Mesenchymal stem cell (in vitro differentiated cells and primary cell): ENCODE measurements at regions not wholly inside any gene's neighbourhood (a gene's known extent, or its start where the extent isn't known, plus 50 kb on each side); places are given as distances from the start of the nearest gene placed in this dataset.
"Not testable (repeated sequence)": the region's sequence is repeated elsewhere in the genome, so short reads cannot be mapped to it uniquely, and the experiment has no call there.

Experiments used
- DNase-seq: peaks from one replicate; pipeline ENCODE4 v3.0.0-alpha.2; 2013
- H2AFZ ChIP-seq: one replicate; pipeline ENCODE4 v1.6.1; 2013; ENCODE audit warnings: low read depth, mild to moderate bottlenecking, control low read depth, inconsistent platforms, low read length, moderate library complexity
- H2AK5ac ChIP-seq: 2 replicates; pipeline ENCODE4 v1.6.1; 2013; ENCODE audit warnings: low read length, moderate library complexity, mild to moderate bottlenecking, inconsistent platforms; ENCODE audit not compliant: severe bottlenecking
- H2BK120ac ChIP-seq: one replicate; pipeline ENCODE4 v1.6.1; 2013; ENCODE audit warnings: low read depth, mild to moderate bottlenecking, inconsistent platforms, low read length, moderate library complexity
- H2BK12ac ChIP-seq, 2 experiments: one replicate each; pipeline ENCODE4 v1.6.1; 2013; ENCODE audit warnings: inconsistent platforms in 2 of 2, low read length in 2 of 2, mild to moderate bottlenecking in 2 of 2, moderate library complexity in 2 of 2, control low read depth in 1 of 2
- H2BK15ac ChIP-seq: one replicate; pipeline ENCODE4 v1.6.1; 2013; ENCODE audit warnings: mild to moderate bottlenecking, low read depth, inconsistent platforms; ENCODE audit not compliant: poor library complexity, severe bottlenecking
- H2BK5ac ChIP-seq: 2 replicates; pipeline ENCODE4 v1.6.1; 2013; ENCODE audit warnings: low read depth, mild to moderate bottlenecking, low read length, control low read depth, inconsistent platforms; ENCODE audit not compliant: poor library complexity, severe bottlenecking
- H3K14ac ChIP-seq, 2 experiments: one replicate each; pipeline ENCODE4 v1.6.1; 2013; ENCODE audit warnings: inconsistent platforms in 2 of 2, low read length in 2 of 2, control low read depth in 1 of 2, mild to moderate bottlenecking in 1 of 2, moderate library complexity in 1 of 2
- H3K18ac ChIP-seq, 2 experiments: one replicate each; pipeline ENCODE4 v1.6.1; 2013; ENCODE audit warnings: inconsistent platforms in 2 of 2, low read length in 2 of 2, control low read depth in 1 of 2, low read depth in 1 of 2, mild to moderate bottlenecking in 1 of 2
- H3K23ac ChIP-seq, 2 experiments: one replicate each; pipeline ENCODE4 v1.6.1; 2013; ENCODE audit warnings: inconsistent platforms in 2 of 2, low read length in 2 of 2, mild to moderate bottlenecking in 2 of 2, moderate library complexity in 2 of 2, control low read depth in 1 of 2
- H3K27ac ChIP-seq: 2 replicates; pipeline ENCODE4 v1.5.1; 2013; ENCODE audit warnings: mild to moderate bottlenecking, moderate library complexity, low read length, control low read depth, inconsistent platforms; ENCODE audit not compliant: poor library complexity, severe bottlenecking
- H3K27me3 ChIP-seq, 2 experiments: 2 replicates each; pipeline versions ENCODE4 v1.6.1 to v1.7.0; 2013; ENCODE audit warnings: low read length in 2 of 2, mild to moderate bottlenecking in 2 of 2, moderate library complexity in 2 of 2, control low read depth in 1 of 2, inconsistent platforms in 1 of 2; ENCODE audit not compliant: control insufficient read depth in 1 of 2, insufficient read depth in 1 of 2
- H3K36me3 ChIP-seq, 2 experiments: 2 replicates each; pipeline versions ENCODE4 v1.6.1 to v1.7.0; 2013; ENCODE audit warnings: low read length in 2 of 2, control low read depth in 1 of 2, inconsistent platforms in 1 of 2, low read depth in 1 of 2, mild to moderate bottlenecking in 1 of 2; ENCODE audit not compliant: insufficient read depth in 2 of 2, control insufficient read depth in 1 of 2
- H3K4ac ChIP-seq, 2 experiments: one replicate each; pipeline ENCODE4 v1.6.1; 2013; ENCODE audit warnings: inconsistent platforms in 2 of 2, low read length in 2 of 2, mild to moderate bottlenecking in 2 of 2, moderate library complexity in 2 of 2, control low read depth in 1 of 2, low read depth in 1 of 2
- H3K4me1 ChIP-seq: 2 replicates; pipeline ENCODE4 v1.6.1; 2013; ENCODE audit warnings: low read depth, low read length, control low read depth; ENCODE audit not compliant: control insufficient read depth, insufficient read depth
- H3K4me2 ChIP-seq: 2 replicates; pipeline ENCODE4 v1.6.1; 2013; ENCODE audit warnings: low read length, mild to moderate bottlenecking, inconsistent platforms; ENCODE audit not compliant: poor library complexity, severe bottlenecking
- H3K4me3 ChIP-seq, 2 experiments: 2 replicates each; pipeline versions ENCODE4 v1.5.1 to v1.7.0; 2013; ENCODE audit warnings: low read length in 2 of 2, mild to moderate bottlenecking in 2 of 2, control low read depth in 1 of 2, low read depth in 1 of 2; ENCODE audit not compliant: insufficient read depth in 1 of 2
- H3K79me1 ChIP-seq: replicated peaks from 2 replicates; pipeline ENCODE4 v1.6.1; 2013; ENCODE audit warnings: mild to moderate bottlenecking, control low read depth, low read length, inconsistent platforms; ENCODE audit not compliant: poor library complexity, severe bottlenecking
- H3K9ac ChIP-seq: 2 replicates; pipeline ENCODE4 v1.7.0; 2013; ENCODE audit warnings: mild to moderate bottlenecking, low read length, moderate library complexity
- H3K9me3 ChIP-seq: 2 replicates; pipeline ENCODE4 v1.7.0; 2013; ENCODE audit warnings: mild to moderate bottlenecking, low read length; ENCODE audit not compliant: control insufficient read depth
- H4K8ac ChIP-seq: one replicate; pipeline ENCODE4 v1.6.1; 2013; ENCODE audit warnings: inconsistent platforms, mild to moderate bottlenecking, low read length, moderate library complexity
- H4K91ac ChIP-seq: one replicate; pipeline ENCODE4 v1.6.1; 2013; ENCODE audit warnings: mild to moderate bottlenecking, low read length, inconsistent platforms
- WGBS: methylation state at CpG from one replicate; pipeline ENCODE4 v1.1.7; 2013; ENCODE audit warnings: mixed read lengths; 5-methylcytosine and 5-hydroxymethylcytosine counted together

DNA sequence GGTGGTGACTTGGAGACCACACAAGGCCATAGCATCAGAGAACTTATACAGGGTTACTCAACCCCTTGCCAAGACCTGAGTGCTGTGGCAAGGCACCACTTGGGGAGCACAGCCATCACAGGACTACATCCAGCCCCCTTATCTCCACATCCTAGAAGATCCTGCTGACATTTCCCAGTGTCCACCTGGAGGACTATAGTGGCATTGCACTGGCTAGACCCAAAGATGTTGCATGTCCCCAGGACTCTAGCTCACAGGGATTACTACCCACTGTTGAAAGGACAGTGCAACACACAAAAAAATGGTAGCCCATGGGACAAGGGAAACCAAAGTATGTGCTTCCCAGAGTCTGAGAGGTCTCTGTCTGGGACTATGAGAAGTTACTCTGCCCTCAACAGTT is 411.1 kb upstream of the NUDT12 start:
- no peak for DNase-seq
- no peak overlapping the region for H3K9ac ChIP-seq
- no peak overlapping the region for H3K27ac ChIP-seq
- no peak overlapping the region for H2BK12ac ChIP-seq
- H2AFZ ChIP-seq, result no peak overlapping the region
- no peak overlapping the region for H2AK5ac ChIP-seq
- H2BK120ac ChIP-seq, result no peak overlapping the region
- H4K91ac ChIP-seq, result no peak overlapping the region
- H3K79me1 ChIP-seq, result no peaks in the 10 kb centered on the region
- no peak overlapping the region for H3K4me2 ChIP-seq
- no peak overlapping the region for H3K4ac ChIP-seq
- H3K9me3 ChIP-seq, result peaks cover 20% of the 10 kb centered on the region
- no peak overlapping the region for H2BK15ac ChIP-seq
- no peak overlapping the region for H4K8ac ChIP-seq
- H3K18ac ChIP-seq, result no peak overlapping the region
- no peak overlapping the region for H3K4me3 ChIP-seq
- no peak overlapping the region for H2BK5ac ChIP-seq
- H3K27me3 ChIP-seq, result no peaks in the 10 kb centered on the region
- no peaks in the 10 kb centered on the region for H3K36me3 ChIP-seq
- H3K4me1 ChIP-seq, result no peaks in the 10 kb centered on the region
- no peak overlapping the region for H3K14ac ChIP-seq
- H3K23ac ChIP-seq, result no peak overlapping the region

DNA sequence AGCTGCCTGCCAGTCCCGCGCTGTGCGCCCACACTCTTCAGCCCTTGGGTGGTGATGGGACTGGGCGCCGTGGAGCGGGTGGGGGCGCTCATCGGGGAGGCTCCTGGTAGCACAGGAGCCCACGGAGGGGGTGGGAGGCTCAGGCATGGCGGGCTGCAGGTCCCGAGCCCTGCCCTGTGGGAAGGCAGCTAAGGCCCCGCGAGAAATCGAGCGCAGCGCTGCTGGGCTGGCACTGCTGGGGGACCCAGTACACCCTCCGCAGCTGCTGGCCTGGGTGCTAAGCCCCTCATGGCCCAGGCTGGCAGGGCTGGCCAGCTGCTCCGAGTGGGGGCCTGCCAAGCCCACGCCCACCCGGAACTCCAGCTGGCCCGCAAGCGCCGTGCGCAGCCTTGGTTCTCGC is 403.7 kb upstream of the NUDT12 start:
- H3K9ac ChIP-seq, H3K14ac ChIP-seq, H2BK12ac ChIP-seq, H3K23ac ChIP-seq, H3K79me1 ChIP-seq, H2AK5ac ChIP-seq, H4K91ac ChIP-seq, H3K4ac ChIP-seq, H3K4me2 ChIP-seq, H2BK15ac ChIP-seq, H3K4me1 ChIP-seq, H3K4me3 ChIP-seq, H3K36me3 ChIP-seq, H2BK5ac ChIP-seq, H3K18ac ChIP-seq, H3K27me3 ChIP-seq, H2BK120ac ChIP-seq, DNase-seq, H4K8ac ChIP-seq, H2AFZ ChIP-seq, H3K27ac ChIP-seq: not testable (repeated sequence)
- peaks cover 29% of the 10 kb centered on the region for H3K9me3 ChIP-seq
- WGBS, result 96% methylated on average over 25 of the region's 25 CpGs

DNA sequence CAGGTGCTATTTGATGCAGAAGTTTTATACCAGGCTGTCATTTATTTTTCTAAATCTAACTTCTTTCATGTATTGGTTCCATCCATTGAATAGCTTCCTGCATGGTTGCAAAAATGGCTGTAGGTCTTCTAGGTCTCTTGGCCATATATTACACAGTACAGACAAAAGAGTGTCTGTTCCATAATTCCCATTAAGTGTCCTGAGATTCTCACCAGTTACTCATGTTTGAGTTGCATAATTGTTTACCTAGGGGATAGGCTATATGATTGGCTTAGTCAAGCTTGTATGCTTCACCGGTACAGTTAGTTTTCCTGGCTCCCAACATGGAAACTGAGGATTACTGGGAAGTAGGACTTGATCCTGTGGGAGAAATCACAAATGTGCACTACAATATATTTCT is 399.4 kb upstream of the NUDT12 start:
- Histone ChIP-seq H3K14ac (no peak overlapping the region), H2BK5ac (no peak overlapping the region), H3K27me3 (no peaks in the 10 kb centered on the region), H2BK12ac (no peak overlapping the region), H3K23ac (no peak overlapping the region), H3K4me3 (no peak overlapping the region), H2AK5ac (no peak overlapping the region), H3K9ac (no peak overlapping the region), H2AFZ (no peak overlapping the region), H3K36me3 (no peaks in the 10 kb centered on the region), H3K4me2 (no peak overlapping the region), H3K4me1 (no peaks in the 10 kb centered on the region), H3K79me1 (no peaks in the 10 kb centered on the region), H4K91ac (no peak overlapping the region), H2BK120ac (no peak overlapping the region), H4K8ac (no peak overlapping the region), H2BK15ac (no peak overlapping the region), H3K9me3 (peaks cover 26% of the 10 kb centered on the region), H3K27ac (no peak overlapping the region), H3K4ac (no peak overlapping the region), H3K18ac (no peak overlapping the region)
- no peak for DNase-seq
- WGBS, result 100% methylated on average over 1 of the region's 1 CpG

DNA sequence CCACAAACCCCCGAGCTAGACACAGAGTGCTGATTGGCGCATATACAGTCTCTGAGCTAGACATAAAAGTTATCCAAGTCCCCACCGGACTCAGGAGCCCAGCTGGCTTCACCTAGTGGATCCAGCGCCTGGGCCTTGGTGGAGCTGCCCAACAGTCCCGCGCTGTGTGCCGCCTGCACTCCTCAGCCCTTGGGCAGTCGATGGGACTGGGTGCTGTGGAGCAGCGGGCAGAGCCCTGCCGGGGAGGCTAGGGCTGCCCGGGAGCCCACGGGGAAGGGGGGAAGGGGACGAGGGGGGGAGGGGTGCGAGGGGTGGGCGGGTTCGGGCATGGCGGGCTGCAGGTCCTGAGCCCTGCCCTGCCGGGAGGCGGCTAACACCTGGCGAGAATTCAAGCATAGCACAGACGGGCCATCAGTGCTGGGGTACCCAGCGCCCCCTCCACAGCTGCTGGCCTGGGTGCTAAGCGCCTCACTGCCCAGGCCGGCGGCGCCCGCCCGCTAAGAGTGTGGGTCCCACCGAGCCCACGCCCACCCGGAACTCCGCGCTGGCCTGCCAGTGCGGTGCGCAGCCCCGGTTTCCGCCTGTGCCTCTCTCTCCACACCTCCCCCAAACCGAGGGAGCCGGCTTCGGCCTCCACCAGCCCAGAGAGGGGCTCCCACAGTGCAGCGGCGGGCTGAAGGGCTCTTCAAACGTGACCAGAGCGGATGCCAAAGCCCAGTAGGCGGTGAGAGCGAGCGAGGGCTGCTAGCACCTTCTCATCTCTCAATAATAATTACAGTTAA is 391.2 kb upstream of the NUDT12 start:
- H2BK120ac ChIP-seq, result no peak overlapping the region
- no peak overlapping the region for H4K91ac ChIP-seq
- H2BK15ac ChIP-seq, result no peak overlapping the region
- H3K4me2 ChIP-seq, result no peak overlapping the region
- H3K4me1 ChIP-seq, result no peaks in the 10 kb centered on the region
- no peak overlapping the region for H3K27ac ChIP-seq
- H3K27me3 ChIP-seq, result no peaks in the 10 kb centered on the region
- no peak overlapping the region for H3K18ac ChIP-seq
- no peak overlapping the region for H2AFZ ChIP-seq
- H3K23ac ChIP-seq, result no peak overlapping the region
- no peak overlapping the region for H3K4me3 ChIP-seq
- H2BK12ac ChIP-seq, result no peak overlapping the region
- no peaks in the 10 kb centered on the region for H3K79me1 ChIP-seq
- H2AK5ac ChIP-seq, result no peak overlapping the region
- DNase-seq, result no peak
- no peak overlapping the region for H3K4ac ChIP-seq
- H3K9ac ChIP-seq, result no peak overlapping the region
- H4K8ac ChIP-seq, result no peak overlapping the region
- 95% methylated on average over 31 of the region's 47 CpGs for WGBS
- H3K9me3 ChIP-seq, result no peaks in the 10 kb centered on the region
- no peak overlapping the region for H2BK5ac ChIP-seq
- H3K14ac ChIP-seq, result no peak overlapping the region
- H3K36me3 ChIP-seq, result peaks cover 0 to 8% of the 10 kb centered on the region in 2 experiments
